ENCODE measurements at regions not wholly inside any gene's neighbourhood (a gene's known extent, or its start where the extent isn't known, plus 50 kb on each side); places are given as distances from the start of the nearest gene placed in this dataset.

DNA sequence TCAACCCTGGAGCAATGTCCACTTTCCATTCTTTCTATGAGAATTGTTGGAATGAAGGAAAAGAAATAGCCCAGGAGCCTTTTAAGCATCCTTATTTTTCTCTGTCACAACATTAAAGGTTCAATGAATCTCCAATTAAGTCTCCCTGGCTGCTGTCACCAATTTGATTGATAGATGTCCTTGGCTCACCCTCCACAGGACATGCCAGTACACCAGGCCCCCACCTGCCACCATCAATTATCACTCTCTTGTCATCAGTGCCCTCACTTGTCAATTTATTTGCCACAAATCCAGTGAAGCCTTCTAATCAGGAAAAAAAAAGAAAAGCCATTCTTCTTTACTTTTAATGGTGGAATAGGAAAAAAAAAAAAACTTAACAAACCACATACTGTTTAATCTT, 453.6 kb downstream of the CENPC start:
- Histone ChIP-seq H3K4me1 (ENCODE audit: control insufficient read depth, insufficient read depth, low read length) (no peaks in the 10 kb centered on the region), H3K4me3 (ENCODE audit: low read depth in 2 of 2, low read length in 2 of 2) (no peak overlapping the region), H3K27me3 (ENCODE audit: control insufficient read depth, insufficient read depth, low read length) (no peaks in the 10 kb centered on the region), H3K36me3 (ENCODE audit: control insufficient read depth, insufficient read depth, low read length) (no peaks in the 10 kb centered on the region), H3K27ac (ENCODE audit: low read length) (no peak overlapping the region), H3K9me3 (ENCODE audit: control insufficient read depth, insufficient read depth, low read depth, low read length) (no peaks in the 10 kb centered on the region)
- DNase-seq (ENCODE audit: low read depth, low spot score) (no peak), ATAC-seq (no peak)
- intact Hi-C loops (cut with micrococcal nuclease; ENCODE audit: unreplicated experiment): no loop called here
- no TSS peak for BruUV-seq (replicated peaks)
- in situ Hi-C loops (cut with HindIII; ENCODE audit: low pct_unique_long_range_greater_than_20kb, low sequenced_read_pairs): no loop called here
- ChIA-PET CTCF (no interaction called here), POLR2A (no interaction called here)
- TF ChIP-seq, protein P1, sequence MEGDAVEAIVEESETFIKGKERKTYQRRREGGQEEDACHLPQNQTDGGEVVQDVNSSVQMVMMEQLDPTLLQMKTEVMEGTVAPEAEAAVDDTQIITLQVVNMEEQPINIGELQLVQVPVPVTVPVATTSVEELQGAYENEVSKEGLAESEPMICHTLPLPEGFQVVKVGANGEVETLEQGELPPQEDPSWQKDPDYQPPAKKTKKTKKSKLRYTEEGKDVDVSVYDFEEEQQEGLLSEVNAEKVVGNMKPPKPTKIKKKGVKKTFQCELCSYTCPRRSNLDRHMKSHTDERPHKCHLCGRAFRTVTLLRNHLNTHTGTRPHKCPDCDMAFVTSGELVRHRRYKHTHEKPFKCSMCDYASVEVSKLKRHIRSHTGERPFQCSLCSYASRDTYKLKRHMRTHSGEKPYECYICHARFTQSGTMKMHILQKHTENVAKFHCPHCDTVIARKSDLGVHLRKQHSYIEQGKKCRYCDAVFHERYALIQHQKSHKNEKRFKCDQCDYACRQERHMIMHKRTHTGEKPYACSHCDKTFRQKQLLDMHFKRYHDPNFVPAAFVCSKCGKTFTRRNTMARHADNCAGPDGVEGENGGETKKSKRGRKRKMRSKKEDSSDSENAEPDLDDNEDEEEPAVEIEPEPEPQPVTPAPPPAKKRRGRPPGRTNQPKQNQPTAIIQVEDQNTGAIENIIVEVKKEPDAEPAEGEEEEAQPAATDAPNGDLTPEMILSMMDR (IDR thresholded peaks at IDR 0.05): no peak
- TF ChIP-seq, protein P2, sequence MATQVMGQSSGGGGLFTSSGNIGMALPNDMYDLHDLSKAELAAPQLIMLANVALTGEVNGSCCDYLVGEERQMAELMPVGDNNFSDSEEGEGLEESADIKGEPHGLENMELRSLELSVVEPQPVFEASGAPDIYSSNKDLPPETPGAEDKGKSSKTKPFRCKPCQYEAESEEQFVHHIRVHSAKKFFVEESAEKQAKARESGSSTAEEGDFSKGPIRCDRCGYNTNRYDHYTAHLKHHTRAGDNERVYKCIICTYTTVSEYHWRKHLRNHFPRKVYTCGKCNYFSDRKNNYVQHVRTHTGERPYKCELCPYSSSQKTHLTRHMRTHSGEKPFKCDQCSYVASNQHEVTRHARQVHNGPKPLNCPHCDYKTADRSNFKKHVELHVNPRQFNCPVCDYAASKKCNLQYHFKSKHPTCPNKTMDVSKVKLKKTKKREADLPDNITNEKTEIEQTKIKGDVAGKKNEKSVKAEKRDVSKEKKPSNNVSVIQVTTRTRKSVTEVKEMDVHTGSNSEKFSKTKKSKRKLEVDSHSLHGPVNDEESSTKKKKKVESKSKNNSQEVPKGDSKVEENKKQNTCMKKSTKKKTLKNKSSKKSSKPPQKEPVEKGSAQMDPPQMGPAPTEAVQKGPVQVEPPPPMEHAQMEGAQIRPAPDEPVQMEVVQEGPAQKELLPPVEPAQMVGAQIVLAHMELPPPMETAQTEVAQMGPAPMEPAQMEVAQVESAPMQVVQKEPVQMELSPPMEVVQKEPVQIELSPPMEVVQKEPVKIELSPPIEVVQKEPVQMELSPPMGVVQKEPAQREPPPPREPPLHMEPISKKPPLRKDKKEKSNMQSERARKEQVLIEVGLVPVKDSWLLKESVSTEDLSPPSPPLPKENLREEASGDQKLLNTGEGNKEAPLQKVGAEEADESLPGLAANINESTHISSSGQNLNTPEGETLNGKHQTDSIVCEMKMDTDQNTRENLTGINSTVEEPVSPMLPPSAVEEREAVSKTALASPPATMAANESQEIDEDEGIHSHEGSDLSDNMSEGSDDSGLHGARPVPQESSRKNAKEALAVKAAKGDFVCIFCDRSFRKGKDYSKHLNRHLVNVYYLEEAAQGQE (IDR thresholded peaks at IDR 0.05; ENCODE audit: insufficient read depth in 1 of 2, low read depth in 2 of 2, low read length in 1 of 2): no peak
- TF ChIP-seq POLR2AphosphoS5 (IDR thresholded peaks at IDR 0.05; ENCODE audit: low read depth, low read length): no peak
- TF ChIP-seq TCF7L2 (IDR thresholded peaks at IDR 0.05; ENCODE audit: low read depth, low read length): no peak
- no peak for TF ChIP-seq SIN3A (IDR thresholded peaks at IDR 0.05; ENCODE audit: borderline replicate concordance, insufficient read depth, low read depth, low read length)

DNA sequence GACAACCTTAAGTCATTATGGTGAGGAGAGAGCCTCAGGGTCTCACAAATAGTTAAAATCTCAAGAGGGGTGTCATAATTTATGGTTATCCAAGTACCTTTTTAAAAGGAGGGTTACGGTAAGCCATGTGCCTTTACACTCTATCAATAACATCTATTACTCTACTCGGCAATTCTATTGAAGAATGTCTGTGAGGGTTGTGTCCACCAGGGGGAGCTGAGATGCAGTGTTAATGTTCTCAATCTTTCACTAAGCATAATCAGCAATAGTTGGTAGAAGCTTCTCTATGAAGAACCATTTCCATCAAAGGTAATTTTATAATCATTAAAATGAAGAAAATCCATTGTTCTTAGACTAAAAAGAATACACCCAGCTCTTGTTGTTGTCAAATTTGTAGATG, 457.4 kb downstream of the CENPC start:
- POLR2A ChIA-PET: no interaction called here
- peak; percentile 8 for DNase-seq (ENCODE audit: low read depth, low spot score)
- TF ChIP-seq, protein P1 (IDR thresholded peaks at IDR 0.05): no peak; the same call in 1 of the 2 replicates
- TF ChIP-seq, protein P2 (IDR thresholded peaks at IDR 0.05; ENCODE audit: insufficient read depth in 1 of 2, low read depth in 2 of 2, low read length in 1 of 2): no peak
- no peak for TF ChIP-seq POLR2AphosphoS5 (IDR thresholded peaks at IDR 0.05; ENCODE audit: low read depth, low read length)
- no peak for TF ChIP-seq TCF7L2 (IDR thresholded peaks at IDR 0.05; ENCODE audit: low read depth, low read length)
- TF ChIP-seq SIN3A (IDR thresholded peaks at IDR 0.05; ENCODE audit: borderline replicate concordance, insufficient read depth, low read depth, low read length): no peak
- no peaks in the 10 kb centered on the region for H3K9me3 ChIP-seq (ENCODE audit: control insufficient read depth, insufficient read depth, low read depth, low read length)
- no peaks in the 10 kb centered on the region for H3K36me3 ChIP-seq (ENCODE audit: control insufficient read depth, insufficient read depth, low read length)
- H3K4me3 ChIP-seq (ENCODE audit: low read depth in 2 of 2, low read length in 2 of 2): no peak overlapping the region
- no peaks in the 10 kb centered on the region for H3K27me3 ChIP-seq (ENCODE audit: control insufficient read depth, insufficient read depth, low read length)
- H3K27ac ChIP-seq (ENCODE audit: low read length): no peak overlapping the region
- H3K4me1 ChIP-seq (ENCODE audit: control insufficient read depth, insufficient read depth, low read length): no peaks in the 10 kb centered on the region
- intact Hi-C loops (cut with micrococcal nuclease; ENCODE audit: unreplicated experiment): no loop called here
- no peak for ATAC-seq
- CTCF ChIA-PET: no interaction called here
- BruUV-seq (replicated peaks): no TSS peak
- in situ Hi-C loops (cut with HindIII; ENCODE audit: low pct_unique_long_range_greater_than_20kb, low sequenced_read_pairs): no loop called here

Measured in Panc1 (cell line).